Ascending aorta (tissue), 2 donors: ENCODE measurements at regions not wholly inside any gene's neighbourhood (a gene's known extent, or its start where the extent isn't known, plus 50 kb on each side); places are given as distances from the start of the nearest gene placed in this dataset.

Source experiments
- DNase-seq, 2 donors: peaks; one replicate each; pipeline ENCODE4 v3.0.0-alpha.2; 2019; ENCODE audit warnings: low spot score in 2 of 2
- H3K27ac ChIP-seq, 2 donors: fragments of 200-600 bp; sonication (generic); one replicate each; pipeline ENCODE4 v1.5.1; 2016 to 2017; ENCODE audit warnings: mild to moderate bottlenecking in 1 of 2
- H3K27me3 ChIP-seq: fragments of 200-600 bp; sonication (generic); one replicate; pipeline ENCODE4 v1.5.1; 2017
- H3K36me3 ChIP-seq, 2 donors: fragments of 200-600 bp; sonication (generic); one replicate each; pipeline ENCODE4 v1.5.1; 2016
- H3K4me1 ChIP-seq, 2 donors: fragments of 200-600 bp; sonication (generic); one replicate each; pipeline ENCODE4 v1.5.1; 2016 to 2017; ENCODE audit warnings: mild to moderate bottlenecking in 1 of 2
- H3K4me3 ChIP-seq, 2 donors: fragments of 200-600 bp; sonication (generic); one replicate each; pipeline ENCODE4 v1.5.1; 2016 to 2017; ENCODE audit warnings: mild to moderate bottlenecking in 1 of 2
- H3K9me3 ChIP-seq, 2 donors: fragments of 200-600 bp; sonication (generic); one replicate each; pipeline ENCODE4 v1.5.1; 2016
- intact Hi-C: fragments of 100-400 bp; cut with DNase I; formaldehyde crosslinking; loops from one replicate; pipeline ENCODE4 v1.15.1; 2023
- TF ChIP-seq, protein P1 (sequence below), 3 experiments: fragments of 200-600 bp in 2 of 3; fragments of 450-650 bp in 1 of 3; sonication (generic) in 2 of 3; IDR thresholded peaks; one replicate each; pipeline ENCODE4 v1.5.1; 2016 to 2019; ENCODE audit warnings: antibody characterized with exemption in 3 of 3, mild to moderate bottlenecking in 1 of 3, moderate library complexity in 1 of 3

DNA sequence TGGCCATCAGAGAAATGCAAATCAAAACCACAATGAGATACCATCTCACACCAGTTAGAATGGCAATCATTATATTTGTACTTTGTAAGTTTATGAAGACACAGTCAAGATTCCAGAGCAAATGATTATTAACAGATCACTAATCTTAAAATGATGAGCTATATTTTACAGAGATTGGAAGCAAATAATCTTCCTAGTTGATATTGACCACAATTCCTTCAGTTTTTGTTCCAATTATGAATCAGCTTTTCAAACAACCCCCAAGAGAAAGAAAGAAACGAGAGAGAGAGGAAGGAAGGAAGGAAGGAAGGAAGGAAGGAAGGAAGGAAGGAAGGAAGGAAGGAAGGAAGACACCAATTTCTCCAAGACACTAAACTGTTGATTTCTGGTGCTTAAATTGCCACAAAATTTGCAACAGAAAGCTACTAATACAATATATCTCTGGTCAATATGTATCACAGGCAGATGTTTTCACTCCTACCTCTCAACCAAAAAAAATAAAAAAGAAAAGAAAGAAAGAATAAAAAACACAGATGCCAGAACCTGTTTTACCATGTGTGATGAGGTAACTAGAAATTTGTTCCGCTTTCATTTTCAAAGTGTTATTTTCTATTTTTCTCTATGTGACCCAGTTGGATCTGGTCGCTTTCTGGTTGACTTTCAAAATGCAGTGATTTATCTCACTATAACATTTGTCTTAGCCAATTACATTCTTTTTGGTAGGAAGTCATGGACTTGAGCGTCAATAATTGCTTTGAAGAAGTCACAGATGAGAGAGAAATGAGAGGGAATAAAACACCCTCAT, 1609.6 kb downstream of the SI start:
- TF ChIP-seq, protein P1, sequence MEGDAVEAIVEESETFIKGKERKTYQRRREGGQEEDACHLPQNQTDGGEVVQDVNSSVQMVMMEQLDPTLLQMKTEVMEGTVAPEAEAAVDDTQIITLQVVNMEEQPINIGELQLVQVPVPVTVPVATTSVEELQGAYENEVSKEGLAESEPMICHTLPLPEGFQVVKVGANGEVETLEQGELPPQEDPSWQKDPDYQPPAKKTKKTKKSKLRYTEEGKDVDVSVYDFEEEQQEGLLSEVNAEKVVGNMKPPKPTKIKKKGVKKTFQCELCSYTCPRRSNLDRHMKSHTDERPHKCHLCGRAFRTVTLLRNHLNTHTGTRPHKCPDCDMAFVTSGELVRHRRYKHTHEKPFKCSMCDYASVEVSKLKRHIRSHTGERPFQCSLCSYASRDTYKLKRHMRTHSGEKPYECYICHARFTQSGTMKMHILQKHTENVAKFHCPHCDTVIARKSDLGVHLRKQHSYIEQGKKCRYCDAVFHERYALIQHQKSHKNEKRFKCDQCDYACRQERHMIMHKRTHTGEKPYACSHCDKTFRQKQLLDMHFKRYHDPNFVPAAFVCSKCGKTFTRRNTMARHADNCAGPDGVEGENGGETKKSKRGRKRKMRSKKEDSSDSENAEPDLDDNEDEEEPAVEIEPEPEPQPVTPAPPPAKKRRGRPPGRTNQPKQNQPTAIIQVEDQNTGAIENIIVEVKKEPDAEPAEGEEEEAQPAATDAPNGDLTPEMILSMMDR (IDR thresholded peaks at IDR 0.05) = no peak
- Histone ChIP-seq H3K4me3 (no peak overlapping the region), H3K27ac (no peak overlapping the region), H3K27me3 (no peaks in the 10 kb centered on the region), H3K36me3 (no peaks in the 10 kb centered on the region), H3K9me3 (no peaks in the 10 kb centered on the region), H3K4me1 (no peaks in the 10 kb centered on the region)
- DNase-seq = no peak
- intact Hi-C loops = no loop called here

DNA sequence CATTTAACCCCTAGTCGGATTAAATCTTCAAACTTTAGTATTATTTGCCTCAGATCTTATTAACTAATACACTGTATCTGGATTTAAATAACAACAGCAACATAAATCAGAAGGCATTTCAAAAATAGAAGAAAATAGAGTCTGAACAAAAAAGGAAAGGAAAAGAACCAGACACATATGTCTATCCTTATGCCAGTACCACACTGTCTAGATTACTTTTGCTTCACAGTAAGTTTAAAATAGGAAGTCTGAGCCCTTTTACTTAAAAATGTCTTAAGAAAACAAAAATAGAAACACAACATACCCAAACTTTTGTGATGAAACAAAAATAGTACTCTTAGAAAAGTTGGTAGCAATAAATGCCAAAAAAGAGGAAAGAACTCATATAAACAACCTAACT, 1615.8 kb downstream of the SI start:
- intact Hi-C loops = no loop called here
- TF ChIP-seq, protein P1 (IDR thresholded peaks at IDR 0.05) = no peak
- DNase-seq = no peak
- Histone ChIP-seq H3K4me1 (peaks cover 0 to 5% of the 10 kb centered on the region in 2 donors), H3K27me3 (no peaks in the 10 kb centered on the region), H3K36me3 (no peaks in the 10 kb centered on the region), H3K4me3 (peak overlapping the region in 1 of 2 donors; percentile 28), H3K9me3 (no peaks in the 10 kb centered on the region), H3K27ac (peak overlapping the region; percentile 58 to 73)

DNA sequence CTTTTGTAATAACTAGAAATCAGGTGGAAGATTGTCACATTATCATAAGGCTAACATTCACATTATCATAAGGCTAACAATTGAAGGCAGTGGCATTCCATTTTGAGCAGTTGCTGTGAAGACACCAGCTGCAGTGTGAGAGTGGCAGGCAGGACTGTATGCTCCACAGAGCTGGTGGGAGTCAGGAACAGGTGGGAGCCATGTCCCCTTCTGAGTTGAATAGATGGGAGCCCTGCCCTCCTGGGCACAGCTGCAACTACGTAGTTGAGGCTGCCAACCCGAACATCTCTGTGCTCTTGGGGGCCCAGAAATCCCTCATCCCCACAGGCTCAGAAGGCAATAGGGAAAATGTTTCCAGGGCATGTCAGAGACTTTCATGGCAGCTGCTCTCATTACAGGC, 1627.6 kb downstream of the SI start:
- TF ChIP-seq, protein P1 (IDR thresholded peaks at IDR 0.05) = no peak
- Histone ChIP-seq H3K4me3 (no peak overlapping the region), H3K27ac (no peak overlapping the region), H3K27me3 (no peaks in the 10 kb centered on the region), H3K4me1 (no peaks in the 10 kb centered on the region), H3K9me3 (peaks cover 0 to 20% of the 10 kb centered on the region in 2 donors), H3K36me3 (no peaks in the 10 kb centered on the region)
- intact Hi-C loops = no loop called here
- DNase-seq = no peak

- H3K4me3 ChIP-seq = no peak overlapping the region
- H3K27me3 ChIP-seq = no peaks in the 10 kb centered on the region
- H3K36me3 ChIP-seq = no peaks in the 10 kb centered on the region
- DNase-seq = no peak
- H3K27ac ChIP-seq = no peak overlapping the region
- no peaks in the 10 kb centered on the region for H3K4me1 ChIP-seq
- H3K9me3 ChIP-seq = peaks cover 0 to 6% of the 10 kb centered on the region in 2 donors
- TF ChIP-seq, protein P1 (IDR thresholded peaks at IDR 0.05) = no peak
- intact Hi-C loops = no loop called here
Observed at GRCh38 chr3:163438760-163439159, 1639.5 kb downstream of the SI start.

GRCh38 chr3:163422671-163423070, 1655.6 kb downstream of the SI start:
- no peaks in the 10 kb centered on the region for H3K36me3 ChIP-seq
- intact Hi-C loops = no loop called here
- no peaks in the 10 kb centered on the region for H3K4me1 ChIP-seq
- H3K4me3 ChIP-seq = no peak overlapping the region
- H3K27ac ChIP-seq = no peak overlapping the region
- TF ChIP-seq, protein P1 (IDR thresholded peaks at IDR 0.05) = no peak
- H3K9me3 ChIP-seq = no peaks in the 10 kb centered on the region
- no peak for DNase-seq
- H3K27me3 ChIP-seq = no peaks in the 10 kb centered on the region
